Right atrium auricular region (tissue), 2 donors: ENCODE measurements at regions not wholly inside any gene's neighbourhood (a gene's known extent, or its start where the extent isn't known, plus 50 kb on each side); places are given as distances from the start of the nearest gene placed in this dataset.

ENCODE experiments used
- DNase-seq: peaks from one replicate; pipeline ENCODE4 v3.0.0-alpha.2; 2019; ENCODE audit warnings: low spot score
- H3K27ac ChIP-seq, 2 donors: fragments of 200-600 bp; sonication (generic); 1 replicate in 1 of 2; 2 replicates in 1 of 2; pipeline ENCODE4 v1.5.1; 2016 to 2019
- H3K27me3 ChIP-seq, 2 donors: fragments of 200-600 bp; sonication (generic); one replicate each; pipeline versions ENCODE4 v1.5.1 to v1.6.0; 2017 to 2019
- H3K36me3 ChIP-seq: fragments of 200-600 bp; sonication (generic); one replicate; pipeline ENCODE4 v1.5.1; 2016
- H3K4me1 ChIP-seq, 2 donors: fragments of 200-600 bp; sonication (generic); one replicate each; pipeline versions ENCODE4 v1.5.1 to v1.6.0; 2017 to 2019
- H3K4me3 ChIP-seq, 2 donors: fragments of 200-600 bp; sonication (generic); 1 replicate in 1 of 2; 2 replicates in 1 of 2; pipeline ENCODE4 v1.5.1; 2017 to 2019; ENCODE audit warnings: mild to moderate bottlenecking in 1 of 2, moderate library complexity in 1 of 2
- H3K9me3 ChIP-seq, 2 donors: fragments of 200-600 bp; sonication (generic); one replicate each; pipeline ENCODE4 v1.5.1; 2019
- TF ChIP-seq, protein P1 (sequence below), 2 donors: fragments of 200-600 bp; sonication (generic); IDR thresholded peaks; one replicate each; pipeline ENCODE4 v1.5.1; 2019; ENCODE audit warnings: antibody characterized with exemption in 2 of 2

DNA sequence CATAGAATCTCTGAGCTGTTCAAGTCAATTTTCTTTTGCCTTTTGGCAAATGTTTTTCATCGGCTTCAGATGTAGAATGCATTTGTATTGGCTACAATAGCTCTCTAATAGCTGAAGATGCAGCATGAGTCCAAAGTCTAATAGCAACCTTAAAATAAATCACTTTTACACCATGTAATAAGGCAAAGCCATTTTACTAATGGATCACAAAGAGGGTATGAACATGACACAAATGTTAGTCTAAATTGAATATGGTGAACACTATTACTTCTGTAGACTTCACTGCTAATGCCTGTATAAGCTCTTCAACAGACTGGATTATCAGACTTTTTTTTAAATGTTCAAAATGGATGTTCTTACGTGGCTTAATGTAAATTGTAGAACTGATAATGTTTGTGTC is 645.3 kb downstream of the TLL1 start:
- H3K9me3 ChIP-seq: no peaks in the 10 kb centered on the region
- H3K4me3 ChIP-seq: no peak overlapping the region
- no peaks in the 10 kb centered on the region for H3K27me3 ChIP-seq
- TF ChIP-seq, protein P1, sequence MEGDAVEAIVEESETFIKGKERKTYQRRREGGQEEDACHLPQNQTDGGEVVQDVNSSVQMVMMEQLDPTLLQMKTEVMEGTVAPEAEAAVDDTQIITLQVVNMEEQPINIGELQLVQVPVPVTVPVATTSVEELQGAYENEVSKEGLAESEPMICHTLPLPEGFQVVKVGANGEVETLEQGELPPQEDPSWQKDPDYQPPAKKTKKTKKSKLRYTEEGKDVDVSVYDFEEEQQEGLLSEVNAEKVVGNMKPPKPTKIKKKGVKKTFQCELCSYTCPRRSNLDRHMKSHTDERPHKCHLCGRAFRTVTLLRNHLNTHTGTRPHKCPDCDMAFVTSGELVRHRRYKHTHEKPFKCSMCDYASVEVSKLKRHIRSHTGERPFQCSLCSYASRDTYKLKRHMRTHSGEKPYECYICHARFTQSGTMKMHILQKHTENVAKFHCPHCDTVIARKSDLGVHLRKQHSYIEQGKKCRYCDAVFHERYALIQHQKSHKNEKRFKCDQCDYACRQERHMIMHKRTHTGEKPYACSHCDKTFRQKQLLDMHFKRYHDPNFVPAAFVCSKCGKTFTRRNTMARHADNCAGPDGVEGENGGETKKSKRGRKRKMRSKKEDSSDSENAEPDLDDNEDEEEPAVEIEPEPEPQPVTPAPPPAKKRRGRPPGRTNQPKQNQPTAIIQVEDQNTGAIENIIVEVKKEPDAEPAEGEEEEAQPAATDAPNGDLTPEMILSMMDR (IDR thresholded peaks at IDR 0.05): no peak
- DNase-seq: no peak
- H3K4me1 ChIP-seq: no peaks in the 10 kb centered on the region
- no peak overlapping the region for H3K27ac ChIP-seq
- H3K36me3 ChIP-seq: no peaks in the 10 kb centered on the region

DNA sequence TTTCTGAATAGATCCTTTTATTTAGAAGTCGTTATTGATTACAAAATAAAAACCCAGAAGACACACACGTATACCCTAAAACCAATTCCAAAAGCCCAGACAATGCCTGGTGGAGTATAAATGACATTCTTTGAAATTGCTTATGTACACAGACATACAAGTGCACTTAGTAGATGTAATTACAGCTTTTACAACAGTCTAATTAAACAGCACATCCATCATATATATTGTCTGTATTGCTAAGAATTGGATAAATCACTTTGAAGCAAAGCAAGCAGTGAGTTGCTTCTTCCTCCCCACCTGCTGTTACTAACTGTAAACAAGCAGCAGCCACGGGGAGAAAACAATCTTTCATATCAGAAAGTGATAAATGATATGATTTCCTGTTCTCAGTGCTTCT is 645.7 kb downstream of the TLL1 start:
- Histone ChIP-seq H3K4me3 (no peak overlapping the region), H3K36me3 (no peaks in the 10 kb centered on the region), H3K27me3 (no peaks in the 10 kb centered on the region), H3K4me1 (no peaks in the 10 kb centered on the region), H3K9me3 (no peaks in the 10 kb centered on the region), H3K27ac (no peak overlapping the region)
- DNase-seq: no peak
- TF ChIP-seq, protein P1 (IDR thresholded peaks at IDR 0.05): no peak

DNA sequence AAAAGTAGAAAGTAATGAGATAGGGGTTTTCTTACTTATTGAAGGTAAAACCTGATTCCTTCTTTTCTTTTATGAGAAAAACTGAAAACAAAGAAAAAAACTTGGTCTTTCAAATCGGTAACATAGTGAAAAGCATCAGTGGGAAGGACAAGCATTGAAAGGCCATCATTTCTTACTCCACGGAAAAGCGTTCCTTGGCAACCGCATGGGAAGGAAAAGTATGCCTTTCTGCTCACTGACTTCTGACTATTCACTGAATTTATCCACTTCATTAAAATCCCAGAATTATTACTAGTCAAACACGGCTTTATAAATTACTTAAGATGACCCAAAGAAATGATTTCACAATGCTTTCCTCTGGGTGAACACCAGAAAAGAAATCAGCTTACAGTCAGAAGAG is 646.7 kb downstream of the TLL1 start:
- TF ChIP-seq, protein P1 (IDR thresholded peaks at IDR 0.05): no peak
- no peak for DNase-seq
- H3K27me3 ChIP-seq: no peaks in the 10 kb centered on the region
- no peaks in the 10 kb centered on the region for H3K9me3 ChIP-seq
- H3K27ac ChIP-seq: no peak overlapping the region
- H3K4me1 ChIP-seq: no peaks in the 10 kb centered on the region
- H3K4me3 ChIP-seq: no peak overlapping the region
- H3K36me3 ChIP-seq: no peaks in the 10 kb centered on the region

GRCh38 chr4:166527500-166527899 is 654.5 kb downstream of the TLL1 start:
- H3K4me3 ChIP-seq: no peak overlapping the region
- TF ChIP-seq, protein P1 (IDR thresholded peaks at IDR 0.05): no peak
- H3K27ac ChIP-seq: no peak overlapping the region
- H3K36me3 ChIP-seq: no peaks in the 10 kb centered on the region
- DNase-seq: no peak
- no peaks in the 10 kb centered on the region for H3K4me1 ChIP-seq
- peaks cover 0 to 2% of the 10 kb centered on the region in 2 donors for H3K9me3 ChIP-seq
- H3K27me3 ChIP-seq: no peaks in the 10 kb centered on the region

- Histone ChIP-seq H3K36me3 (no peaks in the 10 kb centered on the region), H3K9me3 (peaks cover 0 to 3% of the 10 kb centered on the region in 2 donors), H3K27me3 (no peaks in the 10 kb centered on the region), H3K27ac (no peak overlapping the region), H3K4me1 (no peaks in the 10 kb centered on the region), H3K4me3 (no peak overlapping the region)
- TF ChIP-seq, protein P1 (IDR thresholded peaks at IDR 0.05): no peak
- no peak for DNase-seq
These were observed 658.7 kb downstream of the TLL1 start for GRCh38 chr4:166531703-166532102.

- no peaks in the 10 kb centered on the region for H3K27me3 ChIP-seq
- no peak overlapping the region for H3K4me3 ChIP-seq
- H3K27ac ChIP-seq: no peak overlapping the region
- H3K36me3 ChIP-seq: no peaks in the 10 kb centered on the region
- no peaks in the 10 kb centered on the region for H3K4me1 ChIP-seq
- H3K9me3 ChIP-seq: peaks cover 0 to 3% of the 10 kb centered on the region in 2 donors
- TF ChIP-seq, protein P1 (IDR thresholded peaks at IDR 0.05): no peak
- DNase-seq: no peak
These were observed 662.8 kb downstream of the TLL1 start for GRCh38 chr4:166535865-166536264.
